ENCODE measurements at regions not wholly inside any gene's neighbourhood (a gene's known extent, or its start where the extent isn't known, plus 50 kb on each side); places are given as distances from the start of the nearest gene placed in this dataset.
"Not testable (repeated sequence)": the region's sequence is repeated elsewhere in the genome, so short reads cannot be mapped to it uniquely, and the experiment has no call there.

GRCh38 chr13:109427148-109427547 lies 359.2 kb downstream of the IRS2 start:
- no peak for FAIRE-seq

- FAIRE-seq = no peak
Measured at GRCh38 chr13:109426690-109426990, 359.7 kb downstream of the IRS2 start.

- FAIRE-seq = no peak
Measured at GRCh38 chr13:109425821-109426689, 360.3 kb downstream of the IRS2 start.

- no peak for FAIRE-seq
Measured at GRCh38 chr13:109422161-109422560, 364.2 kb downstream of the IRS2 start.

- FAIRE-seq = no peak
Measured at GRCh38 chr13:109419896-109420295, 366.5 kb downstream of the IRS2 start.

GRCh38 chr13:109418111-109418510 lies 368.3 kb downstream of the IRS2 start:
- FAIRE-seq = no peak

- no peak for FAIRE-seq
Measured at GRCh38 chr13:109416001-109416400, 370.4 kb downstream of the IRS2 start.

- FAIRE-seq = no peak
Measured at GRCh38 chr13:109415057-109415456, 371.3 kb downstream of the IRS2 start.

- no peak for FAIRE-seq
Measured at GRCh38 chr13:109412283-109412901, 374.0 kb downstream of the IRS2 start.

- FAIRE-seq = no peak
Measured at GRCh38 chr13:109410868-109411267, 375.5 kb downstream of the IRS2 start.

GRCh38 chr13:109408591-109409382 lies 377.6 kb downstream of the IRS2 start:
- no peak for FAIRE-seq

GRCh38 chr13:109406376-109406992 lies 379.9 kb downstream of the IRS2 start:
- no peak for FAIRE-seq

GRCh38 chr13:109403012-109403421 lies 383.4 kb downstream of the IRS2 start:
- FAIRE-seq = no peak

- FAIRE-seq = no peak
Measured at GRCh38 chr13:109401891-109402290, 384.5 kb downstream of the IRS2 start.

- FAIRE-seq = no peak
Measured at GRCh38 chr13:109401307-109401706, 385.1 kb downstream of the IRS2 start.

GRCh38 chr13:109400624-109401257 lies 385.6 kb downstream of the IRS2 start:
- FAIRE-seq = no peak

GRCh38 chr13:109400209-109400608 lies 386.2 kb downstream of the IRS2 start:
- no peak for FAIRE-seq

- FAIRE-seq = not testable (repeated sequence)
Measured at GRCh38 chr13:109398071-109398470, 388.3 kb downstream of the IRS2 start.

- no peak for FAIRE-seq
Measured at GRCh38 chr13:109397285-109397684, 389.1 kb downstream of the IRS2 start.

- no peak for FAIRE-seq
Measured at GRCh38 chr13:109396266-109396665, 390.1 kb downstream of the IRS2 start.

- no peak for FAIRE-seq
Measured at GRCh38 chr13:109395014-109395413, 391.4 kb downstream of the IRS2 start.

GRCh38 chr13:109394311-109394988 lies 391.9 kb downstream of the IRS2 start:
- FAIRE-seq = no peak
